ENCODE measurements at regions not wholly inside any gene's neighbourhood (a gene's known extent, or its start where the extent isn't known, plus 50 kb on each side); places are given as distances from the start of the nearest gene placed in this dataset.
"Not testable (repeated sequence)": the region's sequence is repeated elsewhere in the genome, so short reads cannot be mapped to it uniquely, and the experiment has no call there.

DNA sequence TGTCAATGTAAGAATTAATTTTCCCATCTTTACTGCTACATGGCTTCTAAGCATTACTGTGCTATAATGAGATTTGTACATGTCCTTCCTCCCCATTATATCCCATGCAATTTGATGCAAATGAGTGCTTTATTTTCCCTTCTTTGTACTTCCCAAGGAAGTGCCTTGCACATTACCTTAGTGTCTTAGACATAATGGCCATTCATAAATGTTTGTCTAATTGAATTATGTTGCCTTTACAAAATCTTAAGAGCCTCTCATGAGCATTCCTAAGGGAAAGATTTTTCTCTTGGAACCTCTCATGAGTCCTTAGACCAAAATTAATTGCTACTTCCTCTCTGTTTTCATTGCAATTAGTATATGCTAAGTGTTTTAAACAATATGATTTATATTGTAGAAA, 741.7 kb downstream of the RERGL start:
- no peak for DNase-seq

- DNase-seq, result no peak
Measured at GRCh38 chr12:17344649-17345048, 738.7 kb upstream of the LMO3 start.

GRCh38 chr12:17342381-17342961, 736.5 kb upstream of the LMO3 start:
- DNase-seq, result no peak

DNA sequence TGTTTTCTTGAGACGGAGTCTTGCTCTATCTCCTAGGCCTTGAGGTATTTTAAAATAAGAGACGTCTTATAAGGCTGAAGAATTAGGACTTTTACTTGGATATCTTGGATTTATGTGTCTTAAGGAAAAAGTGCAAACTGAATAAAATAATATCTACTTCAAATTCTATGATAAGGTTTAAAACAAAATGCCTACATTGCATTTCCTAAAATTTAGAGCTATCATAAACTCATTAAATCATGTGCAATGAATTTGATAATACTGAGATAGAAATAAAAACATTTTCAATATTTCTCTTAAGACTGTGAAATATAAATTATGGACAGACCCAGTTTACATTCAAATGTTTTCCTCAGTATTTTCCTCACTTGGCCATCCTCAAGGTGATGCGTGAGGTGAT, 729.5 kb upstream of the LMO3 start:
- DNase-seq, result no peak

- DNase-seq, result no peak
Measured at GRCh38 chr12:17334784-17335183, 728.8 kb upstream of the LMO3 start.

DNA sequence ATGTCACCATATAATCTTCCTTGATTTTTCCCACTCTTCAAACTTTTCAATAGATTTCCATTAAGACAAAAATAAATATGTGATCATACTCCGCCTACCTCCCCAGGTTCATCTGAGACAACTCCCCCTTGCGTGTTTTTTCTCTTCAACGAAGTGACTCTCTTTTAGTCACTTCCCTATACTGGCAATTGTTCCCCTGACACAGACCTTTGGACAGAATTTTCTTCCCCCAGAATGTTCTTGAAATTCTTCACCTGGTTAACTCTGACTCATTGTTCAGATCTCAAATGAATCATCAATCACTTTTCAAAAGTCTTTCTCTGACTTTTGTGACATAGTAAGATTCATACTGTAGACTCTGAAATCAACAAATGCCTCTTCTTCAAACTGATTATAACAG, 727.3 kb upstream of the LMO3 start:
- DNase-seq, result no peak

DNA sequence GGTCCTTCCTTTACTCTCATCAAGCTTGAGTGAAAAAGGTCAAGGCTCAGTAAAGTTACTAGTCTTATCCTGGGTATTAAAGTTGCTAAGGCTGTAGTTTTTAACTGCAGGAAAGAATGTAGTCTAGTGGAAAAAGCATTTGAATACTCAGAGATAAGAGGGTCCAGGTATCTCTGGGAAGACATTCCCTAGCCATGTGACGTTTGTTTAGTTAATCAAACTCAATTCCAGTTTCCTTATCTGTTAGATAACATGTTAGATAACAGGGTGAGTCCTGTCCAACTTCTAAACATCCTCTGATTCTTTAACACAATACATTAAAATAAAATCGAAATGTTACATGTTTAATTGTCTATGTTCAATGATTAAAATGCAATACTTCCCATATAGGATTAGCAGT, 720.7 kb upstream of the LMO3 start:
- no peak for DNase-seq

- no peak for DNase-seq
Measured at GRCh38 chr12:17322090-17322489, 716.1 kb upstream of the LMO3 start.

- DNase-seq, result no peak
Measured at GRCh38 chr12:17304503-17305347, 698.8 kb upstream of the LMO3 start.

GRCh38 chr12:17302001-17302400, 696.0 kb upstream of the LMO3 start:
- DNase-seq, result no peak

GRCh38 chr12:17301544-17301943, 695.6 kb upstream of the LMO3 start:
- DNase-seq, result no peak

DNA sequence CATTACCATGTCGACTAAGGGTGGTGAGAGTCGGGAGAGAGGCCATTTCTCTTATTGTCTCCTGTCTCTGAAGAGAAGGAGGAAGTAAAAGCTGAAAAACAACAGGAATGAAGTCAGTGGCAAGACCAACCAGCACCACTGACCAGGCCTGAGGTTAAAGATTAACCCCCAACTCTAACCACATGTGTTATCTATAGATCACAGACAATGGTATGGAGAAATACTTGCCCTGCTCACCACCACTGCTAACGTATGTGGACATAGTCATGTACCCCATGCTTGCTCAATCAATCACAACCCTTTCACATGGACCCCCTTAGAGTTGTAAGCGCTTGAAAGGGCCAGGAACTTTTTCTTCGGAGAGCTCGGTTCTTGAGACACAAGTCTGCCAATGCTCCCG, 690.9 kb upstream of the LMO3 start:
- no peak for DNase-seq

- no peak for DNase-seq
Measured at GRCh38 chr12:17286874-17287273, 680.9 kb upstream of the LMO3 start.

DNA sequence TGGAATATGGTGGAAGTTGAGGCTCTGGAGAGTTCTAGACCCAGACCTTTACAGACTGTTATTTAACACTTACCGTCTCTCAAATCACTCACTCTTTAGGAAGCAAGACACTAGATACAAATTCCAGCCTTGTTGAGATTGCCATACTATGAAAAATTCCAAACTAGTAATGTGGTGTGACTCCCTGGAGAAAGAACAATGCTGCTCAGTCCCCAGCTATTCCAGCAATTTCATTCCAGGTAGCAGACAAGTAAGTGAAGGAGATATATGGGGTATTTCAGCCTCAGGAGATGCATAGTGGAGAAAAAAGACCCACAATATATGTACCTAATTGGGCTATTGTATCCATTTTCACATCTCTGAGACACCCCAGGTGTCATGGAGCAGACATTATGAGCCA, 678.9 kb upstream of the LMO3 start:
- DNase-seq, result no peak

- DNase-seq, result no peak
Measured at GRCh38 chr12:17283563-17283962, 677.6 kb upstream of the LMO3 start.

DNA sequence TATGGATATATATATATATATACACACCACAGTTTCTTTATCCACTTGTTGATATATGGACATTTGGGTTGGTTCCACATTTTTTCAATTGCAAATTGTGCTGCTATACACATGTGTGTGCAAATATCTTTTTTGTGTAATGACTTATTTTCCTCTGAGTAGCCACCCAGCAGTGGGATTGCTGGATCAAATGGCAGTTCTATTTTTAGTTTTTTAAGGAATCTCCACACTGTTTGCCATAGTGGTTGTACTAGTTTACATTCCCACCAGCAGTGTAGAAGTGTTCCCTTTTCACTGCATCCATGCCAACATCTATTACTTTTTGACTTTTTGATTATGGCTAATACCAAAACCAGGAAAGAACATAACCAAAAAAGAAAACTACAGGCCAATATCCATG, 676.2 kb upstream of the LMO3 start:
- DNase-seq, result not testable (repeated sequence)

DNA sequence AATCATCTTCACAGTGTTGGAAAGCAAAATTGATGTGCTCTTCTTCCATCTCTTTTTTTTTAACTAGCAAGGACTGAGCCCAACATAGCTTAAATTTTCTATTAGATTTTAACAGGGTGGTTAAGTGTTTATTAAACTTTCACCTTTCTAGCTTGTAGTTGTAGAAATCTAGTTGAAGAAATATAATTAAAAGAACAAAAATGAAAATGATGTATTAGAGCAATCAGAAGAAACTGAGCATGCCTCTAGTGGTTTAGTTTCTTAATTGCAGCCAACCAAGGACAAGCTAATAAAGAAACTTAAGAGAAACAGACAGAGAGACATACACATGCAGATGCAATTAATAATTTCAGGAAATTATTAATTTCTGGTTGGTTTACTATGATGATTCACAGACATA, 673.0 kb upstream of the LMO3 start:
- no peak for DNase-seq

- DNase-seq, result no peak
Measured at GRCh38 chr12:17276196-17276595, 670.2 kb upstream of the LMO3 start.

DNA sequence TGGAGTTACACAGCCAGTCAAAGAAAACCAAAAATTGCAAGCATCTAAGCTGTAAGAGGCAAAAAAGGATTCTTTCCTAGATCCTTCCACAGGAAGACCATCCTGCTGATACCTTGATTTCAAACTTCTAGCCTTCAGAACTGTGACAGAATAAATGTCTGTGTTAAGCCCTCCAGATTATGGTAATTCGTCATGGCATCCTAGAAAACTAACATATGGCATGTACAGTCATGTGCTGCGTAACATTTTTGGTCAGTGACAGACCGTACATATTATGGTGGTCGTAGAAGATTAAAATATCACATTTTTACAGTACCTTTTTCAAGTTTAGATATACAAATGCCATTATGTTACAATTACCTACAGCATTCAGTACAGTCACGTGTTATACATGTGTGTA, 660.9 kb upstream of the LMO3 start:
- no peak for DNase-seq

GRCh38 chr12:17264603-17265002, 658.6 kb upstream of the LMO3 start:
- no peak for DNase-seq

DNA sequence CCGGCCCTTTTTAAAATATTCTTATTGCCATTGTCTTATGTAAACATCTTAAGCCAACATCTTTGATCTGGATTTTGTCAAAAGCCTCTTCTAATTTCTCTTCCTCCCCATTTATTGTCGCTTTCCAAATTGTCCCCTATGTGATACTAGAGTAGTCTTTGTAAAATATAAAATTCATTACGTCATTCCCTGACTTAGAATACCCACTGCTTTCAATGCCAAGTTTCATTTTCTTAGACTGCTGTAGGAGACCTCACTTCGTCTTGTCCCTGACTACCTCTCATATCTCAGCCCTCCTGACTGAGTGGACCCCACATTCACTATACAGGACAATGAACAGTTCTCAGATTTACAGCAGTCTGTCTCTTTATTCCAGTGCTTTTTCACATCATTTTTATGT, 633.9 kb upstream of the LMO3 start:
- DNase-seq, result no peak

DNA sequence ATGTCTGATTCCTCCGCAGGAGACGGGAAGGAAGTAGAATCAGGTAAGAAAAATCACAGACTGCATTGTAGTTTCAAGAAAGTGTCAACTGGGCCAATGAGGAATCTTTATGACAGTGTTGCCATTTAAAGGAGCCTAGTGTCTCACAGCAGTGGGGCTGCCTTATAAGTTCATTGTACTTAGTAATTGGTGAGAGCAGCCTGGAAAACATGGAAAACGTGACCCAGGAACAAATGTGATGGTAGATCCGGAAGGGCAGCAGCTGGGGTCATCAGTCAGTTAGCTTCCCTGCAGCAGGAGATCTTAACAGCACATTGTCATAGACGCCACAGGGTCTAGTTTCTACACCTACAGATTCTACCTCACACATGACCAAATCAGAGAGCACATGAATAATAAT, 630.0 kb upstream of the LMO3 start:
- DNase-seq, result no peak

DNA sequence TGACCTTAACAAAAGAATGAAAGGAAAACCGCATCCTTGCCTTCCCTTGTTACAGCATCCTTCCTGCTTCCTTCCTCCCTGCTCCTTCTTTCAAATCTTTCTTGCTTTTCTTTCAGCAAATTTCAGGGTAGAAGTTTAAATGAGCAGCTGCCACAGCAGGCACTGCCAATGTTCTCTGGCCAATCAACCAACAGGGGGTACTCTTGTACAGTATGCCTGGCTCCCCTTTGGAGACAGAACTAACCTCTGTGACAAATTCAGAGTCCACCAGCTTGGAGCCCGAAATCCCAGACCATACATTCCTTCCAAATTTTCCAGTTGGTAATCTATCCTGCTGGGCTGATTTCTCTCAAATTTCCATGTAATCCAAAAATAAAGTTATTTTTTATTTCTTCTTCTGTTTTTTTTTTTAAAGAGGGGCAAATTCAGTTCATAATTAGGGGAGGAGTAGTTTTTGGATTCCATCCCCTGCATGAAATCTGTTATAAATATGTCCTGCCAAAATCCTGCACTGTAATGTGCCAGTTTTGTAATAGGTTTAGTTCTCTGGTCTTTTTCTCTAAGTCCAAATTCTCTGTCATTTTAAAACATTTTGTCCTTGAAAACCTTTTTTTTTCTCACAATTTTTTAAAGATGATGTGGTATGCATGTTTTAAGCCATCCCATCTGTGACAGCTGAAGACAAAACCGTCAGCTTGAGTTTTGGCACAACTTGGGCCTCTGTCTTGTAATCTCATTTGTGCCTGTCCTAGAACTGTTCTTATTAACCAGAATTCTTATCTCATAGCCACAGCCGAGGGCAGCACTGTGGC, 610.0 kb upstream of the LMO3 start:
- DNase-seq, result no peak

- no peak for DNase-seq
Measured at GRCh38 chr12:17214929-17215328, 609.0 kb upstream of the LMO3 start.
